ENCODE measurements at regions not wholly inside any gene's neighbourhood (a gene's known extent, or its start where the extent isn't known, plus 50 kb on each side); places are given as distances from the start of the nearest gene placed in this dataset.
"Not testable (repeated sequence)": the region's sequence is repeated elsewhere in the genome, so short reads cannot be mapped to it uniquely, and the experiment has no call there.

DNA sequence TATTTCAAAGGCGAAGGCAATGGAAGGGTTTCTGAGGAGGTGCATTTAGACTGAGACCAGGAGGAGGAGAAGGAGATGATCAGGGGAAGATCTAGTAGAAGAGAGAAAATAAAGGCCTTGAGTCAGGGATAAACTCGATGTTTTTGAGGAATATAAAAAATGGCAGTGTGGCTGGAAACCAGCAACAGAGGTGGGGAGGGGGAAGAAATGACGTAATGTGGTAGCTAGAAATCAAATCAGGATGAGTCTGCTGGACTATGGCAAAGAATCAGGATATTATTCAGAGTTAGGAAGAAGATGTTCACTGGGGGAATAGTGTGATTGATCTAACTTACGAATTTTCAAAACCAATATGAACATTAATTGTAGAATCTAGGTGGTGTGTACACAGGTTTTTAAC lies 1673.9 kb upstream of the WWC1 start:
- Mint-ChIP-seq H3K4me1 (ENCODE audit: low read depth) (no peaks in the 10 kb centered on the region), H3K9me3 (peaks cover 32% of the 10 kb centered on the region), H3K36me3 (no peaks in the 10 kb centered on the region), H3K27ac (no peak overlapping the region), H3K4me3 (no peak overlapping the region), H3K27me3 (no peaks in the 10 kb centered on the region)
- DNase-seq, result no peak
- ChIA-PET CTCF (no interaction called here), POLR2A (no interaction called here)
- intact Hi-C loops (cut with micrococcal nuclease), result no loop called here

DNA sequence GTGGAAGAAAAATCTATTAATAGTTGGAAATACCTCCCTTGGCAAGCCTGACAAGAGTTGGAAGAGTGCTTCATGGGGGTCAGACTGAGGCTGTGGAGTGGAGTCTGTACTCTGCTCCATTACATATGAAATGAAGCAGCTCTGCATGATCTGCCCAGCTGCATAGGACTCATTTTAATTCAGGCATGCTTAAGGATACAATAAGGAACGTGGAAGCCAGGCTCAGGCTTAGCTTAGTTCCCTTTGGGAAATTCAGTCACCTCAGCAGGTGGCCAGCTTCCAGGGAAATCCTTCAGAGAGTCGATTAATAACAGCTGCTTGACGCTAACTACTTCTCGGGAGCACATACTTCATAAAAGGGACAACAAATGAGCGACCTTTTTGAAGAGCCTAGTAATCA lies 1672.9 kb upstream of the WWC1 start:
- DNase-seq, result no peak
- ChIA-PET CTCF (no interaction called here), POLR2A (no interaction called here)
- Mint-ChIP-seq H3K36me3 (no peaks in the 10 kb centered on the region), H3K27me3 (no peaks in the 10 kb centered on the region), H3K4me1 (ENCODE audit: low read depth) (no peaks in the 10 kb centered on the region), H3K4me3 (no peak overlapping the region), H3K9me3 (peaks cover 29% of the 10 kb centered on the region), H3K27ac (no peak overlapping the region)
- intact Hi-C loops (cut with micrococcal nuclease), result no loop called here

DNA sequence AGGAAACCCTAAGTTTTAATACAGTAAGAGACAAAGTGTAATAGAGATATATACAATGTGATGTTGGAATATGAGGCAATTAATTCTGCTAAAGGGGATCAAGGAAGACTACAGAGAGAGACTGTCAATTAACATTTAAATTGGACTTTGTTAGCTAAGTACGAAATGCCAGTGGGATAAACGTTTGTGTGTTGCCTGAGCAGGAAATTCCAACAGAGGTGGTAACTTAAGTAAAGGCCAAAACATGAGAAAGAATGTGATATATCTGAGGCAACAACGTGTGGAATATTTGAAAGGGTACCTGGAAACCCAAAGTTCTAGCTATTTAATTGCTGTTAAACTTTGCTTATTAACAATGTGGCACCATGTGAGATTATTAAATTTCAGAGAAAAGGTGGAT lies 1666.9 kb upstream of the WWC1 start:
- POLR2A ChIA-PET, result no interaction called here
- CTCF ChIA-PET, result no interaction called here
- intact Hi-C loops (cut with micrococcal nuclease), result no loop called here
- no peaks in the 10 kb centered on the region for H3K27me3 Mint-ChIP-seq
- H3K27ac Mint-ChIP-seq, result no peak overlapping the region
- H3K36me3 Mint-ChIP-seq, result no peaks in the 10 kb centered on the region
- peaks cover 23% of the 10 kb centered on the region for H3K9me3 Mint-ChIP-seq
- no peak for DNase-seq
- no peaks in the 10 kb centered on the region for H3K4me1 Mint-ChIP-seq (ENCODE audit: low read depth)
- H3K4me3 Mint-ChIP-seq, result no peak overlapping the region

DNA sequence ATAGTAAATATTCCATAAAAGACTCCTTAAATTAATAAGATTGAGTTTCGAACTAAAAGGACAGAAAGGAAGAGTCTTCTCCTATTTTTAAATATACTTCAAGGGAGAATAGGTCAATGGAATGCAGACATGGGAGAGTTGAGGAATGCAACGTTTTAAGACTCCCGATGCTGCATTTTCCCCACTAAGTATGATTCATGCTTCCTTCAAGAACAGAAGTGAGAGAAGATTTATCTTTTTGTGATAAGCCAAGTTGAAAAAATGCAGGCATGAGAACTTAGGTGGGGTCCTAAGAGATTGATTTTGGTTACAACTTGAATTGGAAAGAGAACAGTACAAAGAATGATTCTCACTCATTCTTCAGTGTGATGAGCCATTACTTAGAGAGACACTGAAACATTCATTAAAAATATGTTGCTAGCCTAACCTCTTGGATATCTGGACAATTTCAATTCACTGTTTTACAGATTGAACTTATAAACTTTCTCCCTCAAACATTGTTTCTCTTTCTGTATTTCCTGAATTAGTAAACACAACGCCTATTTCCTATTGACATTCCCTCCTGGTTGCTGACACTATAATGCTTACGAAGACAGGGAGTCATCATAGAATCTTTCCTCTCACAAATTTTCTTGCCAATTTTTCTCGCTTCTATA lies 1666.1 kb upstream of the WWC1 start:
- Mint-ChIP-seq H3K9me3 (peaks cover 16% of the 10 kb centered on the region), H3K4me3 (no peak overlapping the region), H3K27me3 (no peaks in the 10 kb centered on the region), H3K27ac (no peak overlapping the region), H3K4me1 (ENCODE audit: low read depth) (no peaks in the 10 kb centered on the region), H3K36me3 (no peaks in the 10 kb centered on the region)
- ChIA-PET CTCF (no interaction called here), POLR2A (no interaction called here)
- intact Hi-C loops (cut with micrococcal nuclease), result no loop called here
- no peak for DNase-seq

DNA sequence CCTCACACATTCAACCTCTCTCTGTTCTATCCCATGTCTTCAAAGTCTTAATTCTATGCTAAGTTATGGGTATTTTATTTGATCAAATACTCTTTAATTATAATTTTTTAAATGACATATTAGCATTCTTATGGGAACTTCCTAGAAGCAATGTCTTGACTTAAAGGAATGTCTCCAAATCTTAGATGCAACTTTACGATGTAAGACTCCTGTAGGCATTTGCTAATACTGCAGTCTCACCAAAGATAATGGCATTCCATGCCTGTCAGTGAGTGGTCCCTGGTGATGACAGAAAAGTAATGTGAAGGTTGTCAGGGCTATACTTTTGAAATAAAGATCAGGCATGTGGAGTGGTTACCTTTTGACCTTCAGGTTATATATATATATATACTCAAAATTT lies 1654.2 kb upstream of the WWC1 start:
- Mint-ChIP-seq H3K27me3 (no peaks in the 10 kb centered on the region), H3K27ac (no peak overlapping the region), H3K4me3 (no peak overlapping the region), H3K9me3 (peaks cover 13% of the 10 kb centered on the region), H3K4me1 (ENCODE audit: low read depth) (no peaks in the 10 kb centered on the region), H3K36me3 (no peaks in the 10 kb centered on the region)
- ChIA-PET CTCF (no interaction called here), POLR2A (no interaction called here)
- intact Hi-C loops (cut with micrococcal nuclease), result no loop called here
- DNase-seq, result no peak

DNA sequence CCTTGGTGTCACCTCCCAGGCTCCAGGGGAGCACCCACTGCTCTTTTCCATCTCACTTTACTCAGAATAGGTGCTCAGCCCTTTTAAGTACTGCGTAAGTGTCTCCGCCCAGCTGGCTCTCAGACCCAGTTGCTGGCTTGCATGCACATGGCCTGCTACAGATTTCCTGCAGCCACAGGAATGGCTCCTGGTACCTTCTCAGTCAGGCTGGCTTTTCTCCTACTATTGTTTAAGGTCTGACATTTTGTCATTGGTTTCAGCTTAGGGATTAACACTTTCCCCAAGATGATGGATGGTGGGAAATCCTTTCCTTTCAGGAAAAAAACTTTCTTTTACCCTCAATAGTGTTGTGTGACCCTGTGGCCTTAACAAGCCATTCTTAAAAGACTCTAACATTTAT lies 1652.3 kb upstream of the WWC1 start:
- no peaks in the 10 kb centered on the region for H3K4me1 Mint-ChIP-seq (ENCODE audit: low read depth)
- H3K9me3 Mint-ChIP-seq, result peaks cover 16% of the 10 kb centered on the region
- no peak overlapping the region for H3K27ac Mint-ChIP-seq
- CTCF ChIA-PET, result no interaction called here
- intact Hi-C loops (cut with micrococcal nuclease), result no loop called here
- POLR2A ChIA-PET, result no interaction called here
- no peak for DNase-seq
- H3K27me3 Mint-ChIP-seq, result no peaks in the 10 kb centered on the region
- no peaks in the 10 kb centered on the region for H3K36me3 Mint-ChIP-seq
- no peak overlapping the region for H3K4me3 Mint-ChIP-seq

DNA sequence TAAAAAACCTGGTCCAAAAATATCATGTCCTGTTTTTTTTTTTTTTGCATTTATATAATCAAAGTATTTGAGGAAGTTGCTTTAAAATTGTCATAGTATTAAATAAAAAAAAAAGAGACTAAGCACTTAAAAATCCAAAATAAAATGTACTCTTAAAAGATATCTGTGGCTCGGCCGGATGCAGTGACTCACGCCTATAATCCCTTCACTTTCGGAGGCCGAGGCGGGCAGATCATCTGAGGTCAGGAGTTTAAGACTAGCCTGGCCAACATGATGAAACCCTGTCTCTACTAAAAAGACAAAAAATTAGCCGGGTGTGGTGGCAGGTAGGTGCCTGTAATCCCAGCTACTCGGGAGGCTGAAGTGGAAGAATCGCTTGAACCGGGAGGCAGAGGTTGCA lies 1651.3 kb upstream of the WWC1 start:
- peaks cover 13% of the 10 kb centered on the region for H3K9me3 Mint-ChIP-seq
- CTCF ChIA-PET; intact Hi-C loops (cut with micrococcal nuclease); H3K4me1 Mint-ChIP-seq (ENCODE audit: low read depth); H3K36me3 Mint-ChIP-seq; POLR2A ChIA-PET; H3K27me3 Mint-ChIP-seq; DNase-seq; H3K27ac Mint-ChIP-seq; H3K4me3 Mint-ChIP-seq: not testable (repeated sequence)

DNA sequence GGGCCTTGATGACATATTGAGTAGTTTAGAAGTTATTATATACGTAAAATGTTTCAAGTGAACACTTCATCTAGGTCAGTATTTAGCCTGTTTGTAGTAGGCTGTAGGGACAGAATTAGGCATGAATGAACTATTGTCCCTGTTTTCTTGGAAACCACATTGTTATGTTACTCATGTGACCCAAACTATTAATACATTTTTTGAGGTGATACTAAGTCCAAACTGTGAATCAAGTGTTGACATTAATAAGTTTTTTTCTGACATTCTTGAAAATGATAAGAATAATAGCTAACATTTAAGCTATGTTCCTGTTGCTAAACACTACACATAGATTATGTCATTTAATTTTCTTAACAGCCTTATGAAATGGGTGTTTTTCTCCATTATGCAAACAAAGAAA lies 1642.7 kb upstream of the WWC1 start:
- Mint-ChIP-seq H3K36me3 (no peaks in the 10 kb centered on the region), H3K9me3 (peaks cover 6% of the 10 kb centered on the region), H3K27ac (no peak overlapping the region), H3K4me1 (ENCODE audit: low read depth) (no peaks in the 10 kb centered on the region), H3K4me3 (no peak overlapping the region), H3K27me3 (no peaks in the 10 kb centered on the region)
- DNase-seq, result no peak
- ChIA-PET POLR2A (no interaction called here), CTCF (no interaction called here)
- intact Hi-C loops (cut with micrococcal nuclease), result no loop called here

DNA sequence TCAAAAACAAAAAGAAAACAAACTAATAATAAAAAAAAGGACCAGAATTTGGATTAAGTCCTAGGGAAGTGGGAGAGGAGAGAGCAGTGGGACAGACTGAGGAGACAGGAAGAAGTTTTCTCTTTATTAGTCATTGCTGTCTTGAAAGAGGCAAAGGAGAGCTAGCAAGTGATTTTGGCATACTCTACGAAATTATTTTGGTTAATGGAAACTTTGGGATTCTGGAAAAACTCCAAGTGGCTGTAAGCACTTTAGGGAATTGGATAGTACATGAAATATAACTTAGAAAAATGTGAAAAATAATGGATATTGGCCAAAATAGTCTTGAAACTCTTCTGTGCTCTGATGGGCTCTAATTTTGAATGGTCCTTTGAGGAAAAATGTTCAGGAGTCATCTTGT lies 1641.8 kb upstream of the WWC1 start:
- no peaks in the 10 kb centered on the region for H3K36me3 Mint-ChIP-seq
- H3K27ac Mint-ChIP-seq, result no peak overlapping the region
- H3K9me3 Mint-ChIP-seq, result peaks cover 6% of the 10 kb centered on the region
- ChIA-PET CTCF (no interaction called here), POLR2A (no interaction called here)
- intact Hi-C loops (cut with micrococcal nuclease), result no loop called here
- no peaks in the 10 kb centered on the region for H3K4me1 Mint-ChIP-seq (ENCODE audit: low read depth)
- DNase-seq, result no peak
- H3K4me3 Mint-ChIP-seq, result no peak overlapping the region
- H3K27me3 Mint-ChIP-seq, result no peaks in the 10 kb centered on the region

DNA sequence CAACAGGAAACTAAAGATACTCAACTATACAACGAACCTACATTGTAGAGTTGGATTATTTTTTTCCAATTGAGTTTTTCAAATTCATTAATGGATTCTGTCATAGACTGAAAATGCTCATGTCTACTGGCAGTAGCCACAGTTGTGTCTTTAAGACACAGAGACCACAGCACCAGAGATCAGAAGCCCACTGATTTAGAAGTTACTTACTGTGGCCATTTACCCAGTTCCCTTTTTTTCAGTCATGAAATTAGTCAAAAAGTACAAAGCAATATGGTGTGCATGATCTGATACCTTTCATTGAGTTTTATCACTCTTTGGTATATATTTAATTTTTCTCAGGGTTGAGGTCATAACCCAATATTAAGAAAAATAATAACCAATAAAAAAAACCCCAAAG lies 1640.2 kb upstream of the WWC1 start:
- no peak for DNase-seq
- no peaks in the 10 kb centered on the region for H3K4me1 Mint-ChIP-seq (ENCODE audit: low read depth)
- H3K27ac Mint-ChIP-seq, result no peak overlapping the region
- CTCF ChIA-PET, result no interaction called here
- POLR2A ChIA-PET, result no interaction called here
- no peak overlapping the region for H3K4me3 Mint-ChIP-seq
- H3K9me3 Mint-ChIP-seq, result peaks cover 6% of the 10 kb centered on the region
- intact Hi-C loops (cut with micrococcal nuclease), result no loop called here
- H3K27me3 Mint-ChIP-seq, result no peaks in the 10 kb centered on the region
- H3K36me3 Mint-ChIP-seq, result no peaks in the 10 kb centered on the region

DNA sequence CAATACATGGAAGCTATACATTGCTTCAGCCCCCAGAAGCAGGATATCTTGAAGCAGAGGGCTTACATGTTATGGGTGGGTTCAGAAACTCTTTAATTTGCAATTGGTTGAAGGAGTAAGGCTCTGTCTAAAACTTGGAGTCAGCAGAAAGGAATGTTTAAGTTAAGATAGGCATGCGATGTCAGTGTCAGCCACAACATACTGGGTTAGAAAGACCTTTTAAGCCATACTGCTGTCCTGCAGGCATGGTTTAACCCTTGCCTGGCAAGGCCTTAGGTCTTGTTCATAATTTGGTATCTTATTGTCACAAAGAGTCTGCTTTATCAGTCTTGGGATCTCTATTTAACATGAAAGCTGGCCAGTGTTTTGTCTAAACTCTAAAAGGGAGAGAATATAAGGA lies 1619.6 kb upstream of the WWC1 start:
- no peak for DNase-seq
- intact Hi-C loops (cut with micrococcal nuclease), result no loop called here
- H3K36me3 Mint-ChIP-seq, result no peaks in the 10 kb centered on the region
- ChIA-PET CTCF (no interaction called here), POLR2A (no interaction called here)
- H3K4me1 Mint-ChIP-seq (ENCODE audit: low read depth), result no peaks in the 10 kb centered on the region
- peaks cover 19% of the 10 kb centered on the region for H3K9me3 Mint-ChIP-seq
- H3K27me3 Mint-ChIP-seq, result no peaks in the 10 kb centered on the region
- no peak overlapping the region for H3K4me3 Mint-ChIP-seq
- H3K27ac Mint-ChIP-seq, result no peak overlapping the region

DNA sequence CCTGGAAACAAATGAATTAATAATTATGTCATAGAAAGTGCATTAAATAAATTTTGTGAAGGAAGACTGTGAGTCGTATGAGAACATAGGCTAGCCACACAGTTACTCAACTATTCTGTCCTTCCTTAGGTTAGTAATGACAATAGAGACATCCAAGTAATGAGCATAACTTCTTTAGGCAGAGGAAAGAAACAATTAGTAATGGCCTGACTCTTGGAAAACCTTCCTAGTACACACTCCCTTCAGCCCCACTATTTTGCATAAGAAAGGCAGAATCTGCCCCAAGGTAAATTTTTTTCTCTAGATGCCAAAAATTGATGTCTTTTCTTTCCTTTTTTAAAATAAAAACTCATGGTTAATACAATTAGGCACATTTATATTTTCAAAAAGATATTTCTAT lies 1619.0 kb upstream of the WWC1 start:
- Mint-ChIP-seq H3K27ac (no peak overlapping the region), H3K4me3 (no peak overlapping the region), H3K36me3 (no peaks in the 10 kb centered on the region), H3K9me3 (peaks cover 21% of the 10 kb centered on the region), H3K27me3 (no peaks in the 10 kb centered on the region), H3K4me1 (ENCODE audit: low read depth) (no peaks in the 10 kb centered on the region)
- no peak for DNase-seq
- intact Hi-C loops (cut with micrococcal nuclease), result no loop called here
- ChIA-PET CTCF (no interaction called here), POLR2A (no interaction called here)

DNA sequence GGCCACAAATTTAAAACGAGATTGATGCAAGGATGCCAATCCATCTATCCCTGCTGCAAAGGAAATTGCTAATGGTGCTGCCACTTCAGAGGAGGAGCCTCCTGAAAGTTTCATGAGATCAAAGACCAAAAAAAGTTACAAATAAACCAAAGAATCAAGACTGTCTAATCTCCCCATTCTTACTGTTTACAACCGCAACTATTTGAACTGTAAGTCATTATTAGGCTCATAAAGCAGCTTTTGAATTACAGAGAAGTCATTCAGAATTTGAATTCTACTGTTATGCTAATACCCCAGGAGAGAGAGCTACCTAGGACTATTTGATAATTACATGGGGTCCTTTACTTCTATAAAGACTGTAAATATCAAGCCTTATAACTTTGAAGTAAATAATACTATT lies 1613.6 kb upstream of the WWC1 start:
- no peak for DNase-seq
- H3K9me3 Mint-ChIP-seq, result peaks cover 25% of the 10 kb centered on the region
- no peak overlapping the region for H3K4me3 Mint-ChIP-seq
- H3K27ac Mint-ChIP-seq, result no peak overlapping the region
- H3K27me3 Mint-ChIP-seq, result no peaks in the 10 kb centered on the region
- H3K4me1 Mint-ChIP-seq (ENCODE audit: low read depth), result no peaks in the 10 kb centered on the region
- POLR2A ChIA-PET, result no interaction called here
- intact Hi-C loops (cut with micrococcal nuclease), result no loop called here
- no peaks in the 10 kb centered on the region for H3K36me3 Mint-ChIP-seq
- CTCF ChIA-PET, result no interaction called here

DNA sequence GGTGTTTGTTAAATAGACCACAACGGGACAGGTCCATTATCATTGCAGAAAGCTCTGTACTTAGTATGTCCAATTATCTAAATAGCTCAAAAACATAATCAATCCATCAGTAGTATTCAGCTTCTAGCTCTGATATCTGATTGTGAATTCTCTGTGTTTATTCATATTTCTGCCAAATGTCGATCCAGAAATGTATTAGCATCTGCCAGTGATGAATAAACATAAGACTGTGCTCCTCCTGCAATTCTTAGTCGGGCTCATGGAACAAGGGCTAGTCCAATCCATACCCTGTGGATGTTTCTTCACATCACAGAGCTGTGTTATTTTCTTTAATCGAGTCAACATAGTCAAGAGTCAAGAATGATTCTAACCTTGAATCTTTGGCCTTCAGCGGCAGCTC lies 1612.1 kb upstream of the WWC1 start:
- Mint-ChIP-seq H3K27ac (no peak overlapping the region), H3K4me1 (ENCODE audit: low read depth) (no peaks in the 10 kb centered on the region), H3K9me3 (peaks cover 22% of the 10 kb centered on the region), H3K27me3 (no peaks in the 10 kb centered on the region), H3K36me3 (no peaks in the 10 kb centered on the region), H3K4me3 (no peak overlapping the region)
- DNase-seq, result no peak
- ChIA-PET POLR2A (no interaction called here), CTCF (no interaction called here)
- intact Hi-C loops (cut with micrococcal nuclease), result no loop called here
